GM12873 (cell line): ENCODE measurements at regions not wholly inside any gene's neighbourhood (a gene's known extent, or its start where the extent isn't known, plus 50 kb on each side); places are given as distances from the start of the nearest gene placed in this dataset.

ENCODE experiments used
- TF ChIP-seq, protein P1 (sequence below): IDR thresholded peaks from 2 replicates; pipeline ENCODE4 v1.5.1; 2012; ENCODE audit warnings: low read depth, mild to moderate bottlenecking, moderate library complexity, low read length, control low read depth; ENCODE audit not compliant: insufficient read depth; ENCODE audit errors: missing control alignments

DNA sequence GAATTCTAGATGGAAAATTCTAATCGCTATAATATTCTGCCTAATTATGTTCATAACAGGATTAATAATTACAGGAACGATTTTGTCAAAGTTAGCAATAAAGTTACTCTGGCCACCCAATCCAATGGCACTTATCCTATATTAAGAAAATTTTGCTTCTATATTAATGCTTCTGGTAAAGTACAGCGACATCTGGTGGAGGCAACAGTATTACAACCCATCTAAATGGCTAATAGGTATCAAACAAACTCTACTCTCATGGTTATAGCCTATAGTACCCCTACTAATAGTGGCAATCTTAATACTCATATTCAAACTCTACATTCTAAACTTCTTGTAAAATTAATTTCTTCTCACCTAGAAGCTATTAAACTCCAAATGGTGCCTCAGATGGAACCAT is 1084.7 kb upstream of the LRRTM1 start:
- TF ChIP-seq, protein P1, sequence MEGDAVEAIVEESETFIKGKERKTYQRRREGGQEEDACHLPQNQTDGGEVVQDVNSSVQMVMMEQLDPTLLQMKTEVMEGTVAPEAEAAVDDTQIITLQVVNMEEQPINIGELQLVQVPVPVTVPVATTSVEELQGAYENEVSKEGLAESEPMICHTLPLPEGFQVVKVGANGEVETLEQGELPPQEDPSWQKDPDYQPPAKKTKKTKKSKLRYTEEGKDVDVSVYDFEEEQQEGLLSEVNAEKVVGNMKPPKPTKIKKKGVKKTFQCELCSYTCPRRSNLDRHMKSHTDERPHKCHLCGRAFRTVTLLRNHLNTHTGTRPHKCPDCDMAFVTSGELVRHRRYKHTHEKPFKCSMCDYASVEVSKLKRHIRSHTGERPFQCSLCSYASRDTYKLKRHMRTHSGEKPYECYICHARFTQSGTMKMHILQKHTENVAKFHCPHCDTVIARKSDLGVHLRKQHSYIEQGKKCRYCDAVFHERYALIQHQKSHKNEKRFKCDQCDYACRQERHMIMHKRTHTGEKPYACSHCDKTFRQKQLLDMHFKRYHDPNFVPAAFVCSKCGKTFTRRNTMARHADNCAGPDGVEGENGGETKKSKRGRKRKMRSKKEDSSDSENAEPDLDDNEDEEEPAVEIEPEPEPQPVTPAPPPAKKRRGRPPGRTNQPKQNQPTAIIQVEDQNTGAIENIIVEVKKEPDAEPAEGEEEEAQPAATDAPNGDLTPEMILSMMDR, result peak; percentile 41

- TF ChIP-seq, protein P1, result no peak
Observed at GRCh38 chr2:81363800-81364199, 1059.2 kb upstream of the LRRTM1 start.

DNA sequence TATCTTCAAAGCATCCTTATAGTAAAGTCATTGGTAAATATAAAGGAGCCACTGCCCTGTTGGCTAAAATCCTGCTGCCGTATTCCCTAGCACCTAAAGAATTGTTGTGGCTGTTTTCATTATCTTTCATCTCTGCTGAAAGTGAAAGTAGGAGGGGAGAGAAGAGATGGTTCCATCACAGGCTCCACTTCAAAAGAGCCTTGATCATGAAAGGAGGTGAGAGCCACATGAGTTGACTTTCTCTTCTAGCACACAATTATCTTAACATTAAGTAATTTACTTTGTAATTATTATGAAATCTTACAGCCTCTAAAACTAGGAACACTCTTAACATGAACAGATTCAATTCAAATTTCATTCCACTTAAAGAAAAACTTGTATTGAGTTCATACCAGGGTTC is 1050.9 kb upstream of the LRRTM1 start:
- TF ChIP-seq, protein P1, result no peak

- TF ChIP-seq, protein P1, result no peak
Observed at GRCh38 chr2:81334046-81334445, 1029.5 kb upstream of the LRRTM1 start.

GRCh38 chr2:81328968-81329367 is 1024.4 kb upstream of the LRRTM1 start:
- TF ChIP-seq, protein P1, result no peak

DNA sequence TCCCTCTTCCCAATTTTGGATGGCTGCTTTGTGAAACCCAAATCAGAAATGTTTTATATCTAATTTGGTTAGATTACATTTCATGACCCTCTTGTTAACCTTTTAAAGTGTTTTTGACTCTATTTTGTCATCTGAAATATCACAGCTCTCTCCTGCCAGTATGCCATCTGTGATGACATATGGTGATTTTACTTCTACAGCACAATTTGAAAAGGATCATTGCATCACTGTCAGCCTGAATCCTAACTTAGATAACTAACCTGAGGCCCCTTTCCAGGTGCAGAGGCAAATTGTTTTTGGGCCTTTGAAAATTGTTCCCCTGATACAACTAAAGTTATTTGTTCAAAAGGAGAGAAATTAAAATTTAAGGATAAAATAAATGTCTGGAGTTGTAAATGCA is 1023.4 kb upstream of the LRRTM1 start:
- TF ChIP-seq, protein P1, result no peak

DNA sequence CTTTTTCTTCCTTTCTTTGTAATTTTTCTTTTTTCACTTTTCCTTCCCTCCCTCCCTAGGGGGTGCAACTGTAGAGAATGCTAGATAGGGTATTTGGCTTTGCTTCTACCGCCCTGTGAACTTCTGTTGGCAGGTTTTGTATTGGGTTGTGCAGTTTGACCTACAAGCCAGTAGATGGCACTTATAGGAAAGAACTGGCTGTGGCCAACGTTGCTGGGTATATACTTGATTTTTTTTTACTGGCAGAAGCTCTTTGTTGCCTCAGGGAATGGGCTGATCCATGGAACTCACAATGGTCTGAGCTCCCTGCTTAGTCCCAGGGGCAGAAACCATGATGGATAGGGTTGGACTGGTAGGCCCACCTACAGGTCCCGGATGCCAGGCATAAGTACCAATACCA is 1019.5 kb upstream of the LRRTM1 start:
- TF ChIP-seq, protein P1, result peak; percentile 33
